ENCODE measurements at regions not wholly inside any gene's neighbourhood (a gene's known extent, or its start where the extent isn't known, plus 50 kb on each side); places are given as distances from the start of the nearest gene placed in this dataset.
A peak's percentile ranks its signal among the peaks of the same experiment; 100 is the strongest.

GRCh38 chr10:65342245-65342644, 1583.6 kb upstream of the LRRTM3 start:
- no peaks in the 10 kb centered on the region for H3K36me3 Mint-ChIP-seq (ENCODE audit: low read depth)
- Histone ChIP-seq H3K9ac (ENCODE audit: extremely low read depth, low read length, poor library complexity, severe bottlenecking) (no peak overlapping the region), H3K27ac (ENCODE audit: low read depth, low read length) (no peak overlapping the region), H3K4me3 (ENCODE audit: low read length) (no peak overlapping the region), H3K27me3 (ENCODE audit: control insufficient read depth, insufficient read depth, low read length, poor library complexity, severe bottlenecking) (peaks cover 19% of the 10 kb centered on the region), H3K4me1 (ENCODE audit: control insufficient read depth, insufficient read depth, low read length) (no peaks in the 10 kb centered on the region), H3K9me3 (ENCODE audit: control insufficient read depth, low read length) (no peaks in the 10 kb centered on the region), H3K36me3 (ENCODE audit: control insufficient read depth, insufficient read depth, low read length) (no peaks in the 10 kb centered on the region)
- no peak for TF ChIP-seq CTCF (conservative IDR thresholded peaks at IDR 0.05)
- H3K4me3 Mint-ChIP-seq = no peak overlapping the region
- no peak overlapping the region for H3K27ac Mint-ChIP-seq
- H3K4me1 Mint-ChIP-seq = peaks cover 6% of the 10 kb centered on the region
- DNase-seq = no peak
- no peaks in the 10 kb centered on the region for H3K9me3 Mint-ChIP-seq
- peaks cover 2% of the 10 kb centered on the region for H3K27me3 Mint-ChIP-seq (ENCODE audit: insufficient read depth)
- 87% methylated on average over 1 of the region's 1 CpG; no CpG with 5 or more reads in 1 of the 2 experiments for WGBS, 2 experiments (ENCODE audit: insufficient coverage in 1 of 2, insufficient read length in 1 of 2)

- Histone ChIP-seq H3K27me3 (ENCODE audit: control insufficient read depth, insufficient read depth, low read length, poor library complexity, severe bottlenecking) (peaks cover 3% of the 10 kb centered on the region), H3K9ac (ENCODE audit: extremely low read depth, low read length, poor library complexity, severe bottlenecking) (no peak overlapping the region), H3K4me1 (ENCODE audit: control insufficient read depth, insufficient read depth, low read length) (no peaks in the 10 kb centered on the region), H3K9me3 (ENCODE audit: control insufficient read depth, low read length) (no peaks in the 10 kb centered on the region), H3K36me3 (ENCODE audit: control insufficient read depth, insufficient read depth, low read length) (no peaks in the 10 kb centered on the region), H3K27ac (ENCODE audit: low read depth, low read length) (no peak overlapping the region), H3K4me3 (ENCODE audit: low read length) (no peak overlapping the region)
- Mint-ChIP-seq H3K9me3 (no peaks in the 10 kb centered on the region), H3K36me3 (ENCODE audit: low read depth) (no peaks in the 10 kb centered on the region), H3K4me3 (no peak overlapping the region), H3K27me3 (ENCODE audit: insufficient read depth) (no peaks in the 10 kb centered on the region), H3K27ac (no peak overlapping the region), H3K4me1 (peaks cover 6% of the 10 kb centered on the region)
- WGBS, 2 experiments (ENCODE audit: insufficient coverage in 1 of 2, insufficient read length in 1 of 2) = 91 to 100% methylated on average over 2 to 3 of the region's 3 CpGs
- DNase-seq = no peak
- TF ChIP-seq CTCF (conservative IDR thresholded peaks at IDR 0.05) = no peak
Observed at GRCh38 chr10:65346466-65346865, 1579.4 kb upstream of the LRRTM3 start.

GRCh38 chr10:65348637-65349036, 1577.2 kb upstream of the LRRTM3 start:
- Histone ChIP-seq H3K4me3 (ENCODE audit: low read length) (no peak overlapping the region), H3K4me1 (ENCODE audit: control insufficient read depth, insufficient read depth, low read length) (no peaks in the 10 kb centered on the region), H3K9ac (ENCODE audit: extremely low read depth, low read length, poor library complexity, severe bottlenecking) (no peak overlapping the region), H3K27me3 (ENCODE audit: control insufficient read depth, insufficient read depth, low read length, poor library complexity, severe bottlenecking) (no peaks in the 10 kb centered on the region), H3K36me3 (ENCODE audit: control insufficient read depth, insufficient read depth, low read length) (no peaks in the 10 kb centered on the region), H3K27ac (ENCODE audit: low read depth, low read length) (no peak overlapping the region), H3K9me3 (ENCODE audit: control insufficient read depth, low read length) (peaks cover 4% of the 10 kb centered on the region)
- no peaks in the 10 kb centered on the region for H3K27me3 Mint-ChIP-seq (ENCODE audit: insufficient read depth)
- no peaks in the 10 kb centered on the region for H3K36me3 Mint-ChIP-seq (ENCODE audit: low read depth)
- WGBS, 2 experiments (ENCODE audit: insufficient coverage in 1 of 2, insufficient read length in 1 of 2) = 89 to 91% methylated on average over 3 to 8 of the region's 8 CpGs
- peak; percentile 60 for DNase-seq
- peaks cover 12% of the 10 kb centered on the region for H3K4me1 Mint-ChIP-seq
- no peak overlapping the region for H3K27ac Mint-ChIP-seq
- TF ChIP-seq CTCF (conservative IDR thresholded peaks at IDR 0.05) = no peak
- no peaks in the 10 kb centered on the region for H3K9me3 Mint-ChIP-seq
- H3K4me3 Mint-ChIP-seq = no peak overlapping the region
